Stimulated activated CD4-positive, alpha-beta T cell treated with anti-CD3 and anti-CD28 coated beads, Interleukin-1b, Interleukin-23, amount 100 ng/mL, for 24 hours (primary cell): ENCODE measurements at regions not wholly inside any gene's neighbourhood (a gene's known extent, or its start where the extent isn't known, plus 50 kb on each side); places are given as distances from the start of the nearest gene placed in this dataset.
"Not testable (repeated sequence)": the region's sequence is repeated elsewhere in the genome, so short reads cannot be mapped to it uniquely, and the experiment has no call there.

ENCODE experiments used
- DNase-seq, 4 experiments: peaks; one replicate each; pipeline ENCODE4 v3.0.0-alpha.2; 2020; ENCODE audit warnings: low read depth in 4 of 4, low spot score in 1 of 4

DNA sequence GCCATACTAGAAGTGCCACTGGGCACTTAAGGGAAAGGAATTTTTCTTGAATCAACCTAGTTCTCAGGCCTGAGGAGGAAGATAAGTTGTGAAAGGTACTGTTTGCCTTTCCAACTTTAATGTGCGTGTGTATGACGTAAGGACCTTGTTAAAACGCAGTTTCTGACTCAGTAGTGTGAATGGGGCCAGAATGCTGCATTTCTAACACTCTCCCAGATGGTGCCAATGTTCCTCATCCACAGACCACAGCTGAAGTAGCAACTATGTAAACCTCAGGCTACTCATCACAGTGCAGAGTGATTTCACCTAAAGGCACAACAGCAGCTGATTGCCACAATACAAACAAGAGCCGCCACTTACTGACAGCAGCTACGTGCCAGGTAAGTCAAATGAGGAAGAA, 103.6 kb downstream of the OTOL1 start:
- DNase-seq = no peak

DNA sequence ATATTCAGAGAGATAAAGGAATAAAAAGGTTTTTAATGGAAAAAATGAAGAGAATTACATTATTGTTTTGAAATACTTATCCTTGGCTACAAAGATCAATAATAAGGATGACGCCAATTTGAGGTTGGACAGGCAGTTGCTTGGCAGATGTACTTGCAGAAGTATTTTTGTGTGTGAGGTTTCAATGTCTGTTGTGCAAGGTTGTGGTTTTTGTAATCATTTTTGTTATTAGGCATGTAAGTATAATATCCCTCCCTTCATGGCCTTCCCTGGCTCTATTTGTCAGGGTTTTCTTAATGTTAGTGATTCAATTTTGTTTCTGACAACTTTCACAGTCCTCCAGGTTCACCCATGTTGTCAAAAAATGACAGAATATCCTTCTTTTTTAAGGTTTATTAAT, 105.9 kb downstream of the OTOL1 start:
- no peak for DNase-seq

DNA sequence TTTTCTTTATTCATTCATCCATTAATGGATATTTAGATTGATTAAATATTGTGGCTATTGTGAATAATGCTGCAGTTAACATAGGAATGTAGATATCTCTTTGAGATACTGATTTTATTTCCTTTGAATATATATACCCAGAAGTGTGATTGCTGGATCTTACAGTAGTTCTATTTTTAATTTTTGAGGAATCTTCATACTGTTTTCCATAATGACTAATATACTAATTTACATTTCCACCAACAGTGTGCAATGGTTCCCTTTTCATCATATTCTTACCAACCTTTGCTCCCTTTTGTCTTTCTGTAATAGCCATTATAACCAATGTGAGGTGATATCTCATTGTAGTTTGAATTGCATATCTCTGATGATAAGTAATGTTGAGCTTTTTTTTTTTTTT, 106.3 kb downstream of the OTOL1 start:
- DNase-seq = no peak

- no peak for DNase-seq
Measured at GRCh38 chr3:161607056-161607455, 110.4 kb downstream of the OTOL1 start.

GRCh38 chr3:161619351-161619750, 122.7 kb downstream of the OTOL1 start:
- no peak for DNase-seq

DNA sequence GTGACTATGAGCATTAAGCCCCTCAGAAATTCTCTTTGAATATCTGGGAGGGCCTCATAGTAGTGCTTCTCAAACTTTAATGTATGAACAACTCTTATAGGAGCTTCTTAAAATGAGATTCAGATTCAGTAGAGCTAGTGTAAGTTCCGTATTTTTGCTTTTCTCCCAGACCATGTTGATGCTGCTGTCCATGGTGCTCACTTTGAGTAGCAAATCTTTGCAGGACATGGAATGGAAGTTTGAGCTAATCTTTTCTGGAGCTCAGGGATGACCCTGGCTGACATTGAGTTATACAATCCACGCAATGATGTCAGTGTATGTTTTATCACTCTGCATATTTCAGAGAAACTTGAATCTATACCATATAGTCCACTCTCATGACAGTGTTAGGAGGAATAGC, 134.2 kb downstream of the OTOL1 start:
- DNase-seq = no peak

DNA sequence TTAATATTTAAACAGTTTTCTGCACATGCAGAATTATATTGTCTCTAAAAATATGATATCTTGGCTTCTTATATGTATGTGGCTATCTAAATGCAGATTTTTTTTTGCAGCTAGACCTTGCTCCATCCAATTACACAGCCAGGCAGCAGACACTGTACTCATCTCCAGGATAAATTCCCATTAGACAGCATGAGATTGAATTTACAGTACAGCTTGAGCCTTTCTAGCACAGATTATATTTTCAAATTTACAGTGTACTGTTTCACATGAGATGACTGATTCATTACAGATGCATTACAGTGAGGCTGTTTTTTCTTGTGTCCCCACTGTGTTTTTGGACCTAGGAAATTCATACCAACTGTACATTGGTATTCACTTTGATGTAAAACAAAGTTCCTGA, 134.9 kb downstream of the OTOL1 start:
- DNase-seq = no peak

DNA sequence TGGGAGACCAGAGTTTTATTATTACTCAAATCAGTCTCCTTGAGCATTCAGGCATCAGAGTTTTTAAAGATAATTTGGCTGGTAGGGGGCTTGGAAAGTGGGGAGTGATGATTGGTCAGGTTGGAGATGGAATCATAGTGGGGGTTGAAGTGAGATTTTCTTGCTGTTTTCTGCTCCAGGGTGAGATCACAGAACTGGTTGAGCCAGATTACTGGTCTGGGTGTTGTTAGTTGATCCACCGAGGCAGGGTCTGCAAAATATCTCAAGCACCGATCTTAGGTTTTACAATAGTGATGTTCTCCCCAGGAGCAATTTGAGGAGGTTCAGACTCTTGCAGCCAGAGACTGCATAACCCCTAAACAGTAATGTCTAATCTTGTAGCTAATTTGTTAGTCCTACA, 141.0 kb downstream of the OTOL1 start:
- DNase-seq = no peak

- not testable (repeated sequence) for DNase-seq
Measured at GRCh38 chr3:161639095-161639494, 142.5 kb downstream of the OTOL1 start.

- DNase-seq = no peak
Measured at GRCh38 chr3:161640181-161640580, 143.6 kb downstream of the OTOL1 start.

DNA sequence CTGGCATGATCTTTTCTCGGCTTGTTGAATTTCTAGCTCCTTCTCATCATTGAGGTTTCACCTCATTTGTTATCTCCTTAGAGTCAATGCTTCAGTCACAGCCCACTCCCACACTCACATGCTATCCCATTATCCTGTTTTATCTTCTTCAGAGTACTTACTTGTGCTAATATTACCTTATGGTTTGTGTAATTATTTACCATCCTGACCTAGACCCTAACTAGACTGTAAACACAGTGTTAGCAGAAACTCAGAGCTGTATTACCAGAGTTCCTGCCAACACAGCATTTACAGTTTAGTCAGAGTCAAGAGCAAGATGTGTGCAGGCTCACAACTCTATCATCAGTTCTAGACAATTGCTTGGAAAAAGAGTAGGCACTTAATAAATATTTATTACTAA, 144.7 kb downstream of the OTOL1 start:
- no peak for DNase-seq

- DNase-seq = no peak
Measured at GRCh38 chr3:161644891-161645635, 148.5 kb downstream of the OTOL1 start.

GRCh38 chr3:161647936-161648470, 151.4 kb downstream of the OTOL1 start:
- no peak for DNase-seq

DNA sequence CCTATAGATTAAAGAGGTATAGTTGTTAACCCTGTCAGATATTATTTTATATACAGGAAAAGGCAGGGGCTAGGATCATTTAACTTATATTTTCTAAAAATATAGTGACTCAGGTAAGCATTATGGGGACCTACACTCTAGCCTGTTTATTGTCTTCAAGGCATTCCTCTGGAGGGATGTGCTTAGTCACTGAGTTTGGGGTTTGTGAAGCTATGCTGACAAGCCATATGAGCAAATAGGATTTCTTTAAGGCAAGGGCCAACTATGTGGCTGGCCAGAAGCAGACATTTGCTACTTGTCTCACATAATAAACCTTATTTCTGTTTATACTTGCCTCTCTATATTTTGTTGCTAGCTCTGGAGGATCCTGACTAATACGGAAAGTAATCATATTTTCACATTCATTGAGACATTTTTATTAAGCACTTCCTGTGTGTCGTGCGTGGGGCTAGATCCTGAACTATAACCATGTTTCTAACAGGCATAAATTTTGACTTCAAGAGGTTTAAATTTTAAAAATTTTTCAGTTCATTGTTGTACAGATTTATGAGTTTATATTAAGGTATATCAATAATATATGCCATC, 153.4 kb downstream of the OTOL1 start:
- DNase-seq = no peak

- DNase-seq = no peak
Measured at GRCh38 chr3:161657786-161658185, 161.2 kb downstream of the OTOL1 start.

DNA sequence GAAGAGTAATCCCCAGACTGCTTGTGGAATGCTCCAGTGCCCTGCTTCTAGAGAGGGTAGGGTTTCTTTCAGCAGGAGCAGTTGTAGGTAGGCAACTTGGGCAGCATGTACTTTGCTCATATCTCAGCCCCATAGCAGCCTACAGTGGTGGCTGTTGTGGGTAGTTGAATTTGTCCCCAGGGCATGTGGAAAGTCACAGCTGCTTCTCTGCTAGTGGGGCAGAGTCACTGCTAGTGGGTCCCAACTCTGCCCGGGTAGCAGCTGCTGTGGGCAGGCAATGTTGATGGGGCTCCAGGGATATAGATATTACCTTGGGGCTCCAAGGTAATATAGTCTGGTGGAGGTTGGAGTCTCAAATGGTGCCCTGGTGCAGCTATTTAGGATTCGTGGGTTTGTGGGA, 174.5 kb downstream of the OTOL1 start:
- no peak for DNase-seq

GRCh38 chr3:161672478-161672877, 175.9 kb downstream of the OTOL1 start:
- DNase-seq = no peak

GRCh38 chr3:161673866-161674265, 177.3 kb downstream of the OTOL1 start:
- no peak for DNase-seq

DNA sequence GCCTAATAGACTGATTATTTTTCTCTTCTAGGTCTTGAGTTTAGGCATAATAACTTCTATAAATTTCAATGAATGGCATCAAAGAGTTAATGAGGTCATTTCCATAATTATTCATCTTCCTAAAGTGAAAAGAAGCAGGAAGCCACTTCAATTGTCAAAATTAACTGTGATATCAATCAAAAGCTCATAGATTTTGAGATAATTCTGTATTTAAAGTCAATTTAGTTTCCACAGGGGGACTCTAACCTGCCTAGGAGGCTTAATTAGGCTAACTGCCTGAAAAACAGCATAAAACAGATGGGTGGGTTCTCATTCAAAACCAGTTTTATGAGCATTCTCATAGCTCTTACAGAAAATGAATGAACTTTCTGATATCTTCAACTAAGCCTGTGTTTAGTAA, 177.8 kb downstream of the OTOL1 start:
- no peak for DNase-seq

DNA sequence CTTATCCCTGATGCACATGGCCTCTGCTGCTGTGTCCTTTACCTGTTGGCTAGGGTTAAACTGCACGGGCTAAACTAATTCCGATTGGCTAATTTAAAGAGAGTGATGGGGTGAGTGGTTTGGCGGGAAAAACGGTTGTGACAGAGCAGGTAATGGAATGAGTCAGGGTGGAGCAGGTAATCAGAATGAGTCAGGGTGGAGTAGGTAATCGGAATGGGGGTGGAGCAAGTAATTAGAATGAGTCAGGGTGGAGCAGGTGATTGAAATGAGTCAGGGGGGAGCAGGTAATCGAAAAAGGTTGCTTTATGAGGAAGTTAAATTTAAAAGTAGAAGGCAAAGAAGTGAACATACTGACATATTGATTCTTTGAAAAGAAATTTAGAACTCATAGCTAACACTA, 185.2 kb downstream of the OTOL1 start:
- not testable (repeated sequence) for DNase-seq

- no peak for DNase-seq
Measured at GRCh38 chr3:161682715-161683114, 186.1 kb downstream of the OTOL1 start.

DNA sequence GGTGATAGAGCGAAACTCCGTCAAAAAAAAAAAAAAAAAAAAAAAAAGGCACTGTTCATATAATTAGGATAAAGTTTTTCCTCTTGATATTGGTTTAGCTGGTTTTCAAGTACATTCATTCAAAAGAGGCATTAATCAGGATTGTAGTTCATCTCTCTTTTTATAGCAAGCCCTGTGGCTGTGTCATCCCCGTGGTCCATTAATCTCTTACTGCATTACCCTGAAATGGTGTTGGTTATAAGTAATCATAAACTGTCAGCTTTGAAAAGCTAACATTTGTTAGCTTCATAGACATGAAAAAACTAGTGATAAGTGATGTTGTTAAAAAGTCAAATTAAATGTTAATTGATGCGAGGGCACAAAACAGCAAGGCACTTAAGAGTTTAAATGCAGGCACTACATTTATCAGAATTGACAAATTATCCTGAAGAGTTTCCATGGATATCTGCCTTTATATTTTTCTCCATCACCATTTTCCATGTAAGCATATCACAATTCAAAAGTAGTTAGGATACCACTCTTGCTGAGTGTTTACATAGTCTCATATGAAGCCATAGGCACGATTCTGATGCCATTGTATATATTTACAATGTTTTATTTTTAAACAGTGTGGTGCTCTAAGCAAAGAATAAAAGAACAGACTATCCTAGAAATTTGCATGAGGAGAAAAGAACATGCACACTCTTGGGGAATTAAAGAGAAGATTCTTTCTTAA, 193.1 kb downstream of the OTOL1 start:
- no peak for DNase-seq
